ENCODE measurements at regions not wholly inside any gene's neighbourhood (a gene's known extent, or its start where the extent isn't known, plus 50 kb on each side); places are given as distances from the start of the nearest gene placed in this dataset.

GRCh38 chr6:14372734-14373489, 255.3 kb downstream of the CD83 start:
- no peaks in the 10 kb centered on the region for H3K36me3 ChIP-seq (ENCODE audit: insufficient read depth, low read length)
- no peak for TF ChIP-seq EZH2phosphoT487 (IDR thresholded peaks at IDR 0.05; ENCODE audit: borderline replicate concordance, low read depth, low read length)
- TF ChIP-seq CTCF (conservative IDR thresholded peaks at IDR 0.05; ENCODE audit: low read length), result no peak
- no peak overlapping the region for H3K27ac ChIP-seq (ENCODE audit: low read depth, low read length, poor library complexity, severe bottlenecking)
- no peaks in the 10 kb centered on the region for H4K20me1 ChIP-seq (ENCODE audit: insufficient read depth, low read length)
- intact Hi-C loops (cut with micrococcal nuclease; ENCODE audit: unreplicated experiment), result no loop called here
- no peak overlapping the region for H3K4me2 ChIP-seq (ENCODE audit: low read length)
- CTCF ChIA-PET (ENCODE audit: unreplicated experiment), result no interaction called here
- no peaks in the 10 kb centered on the region for H3K79me2 ChIP-seq (ENCODE audit: insufficient read depth, low read depth, low read length)
- H3K4me1 ChIP-seq (ENCODE audit: insufficient read depth, low read length, poor library complexity, severe bottlenecking), result peaks cover 19% of the 10 kb centered on the region
- H3K9me3 ChIP-seq (ENCODE audit: low read length), result no peaks in the 10 kb centered on the region
- POLR2A ChIA-PET, result interaction anchor here (0.6 kb wide), 1 partner anchor 186 kb away, joined by 3 read pairs; no protein-coding TSS in a partner anchor
- no peak overlapping the region for H3K4me3 ChIP-seq (ENCODE audit: low read depth, low read length, poor library complexity, severe bottlenecking)
- no peak overlapping the region for H2AFZ ChIP-seq (ENCODE audit: low read length)
- DNase-seq (ENCODE audit: low spot score), result no peak
- H3K9me2 ChIP-seq (ENCODE audit: insufficient read depth, low read length), result no peaks in the 10 kb centered on the region
- BruUV-seq (replicated peaks), result no TSS peak

- H3K36me3 ChIP-seq (ENCODE audit: insufficient read depth, low read length), result no peaks in the 10 kb centered on the region
- no peak overlapping the region for H2AFZ ChIP-seq (ENCODE audit: low read length)
- H3K4me3 ChIP-seq (ENCODE audit: low read depth, low read length, poor library complexity, severe bottlenecking), result no peak overlapping the region
- no peak overlapping the region for H3K27ac ChIP-seq (ENCODE audit: low read depth, low read length, poor library complexity, severe bottlenecking)
- ChIA-PET POLR2A (interaction anchor here (0.9 kb wide), 1 partner anchor 36 kb away, joined by 6 read pairs; no protein-coding TSS in a partner anchor), CTCF (ENCODE audit: unreplicated experiment) (no interaction called here)
- intact Hi-C loops (cut with micrococcal nuclease; ENCODE audit: unreplicated experiment), result no loop called here
- H3K9me3 ChIP-seq (ENCODE audit: low read length), result no peaks in the 10 kb centered on the region; the same call in 1 of the 2 replicates
- TF ChIP-seq CTCF (conservative IDR thresholded peaks at IDR 0.05; ENCODE audit: low read length) (no peak), EZH2phosphoT487 (IDR thresholded peaks at IDR 0.05; ENCODE audit: borderline replicate concordance, low read depth, low read length) (no peak)
- no peak overlapping the region for H3K4me2 ChIP-seq (ENCODE audit: low read length)
- H3K79me2 ChIP-seq (ENCODE audit: insufficient read depth, low read depth, low read length), result no peaks in the 10 kb centered on the region
- no peaks in the 10 kb centered on the region for H4K20me1 ChIP-seq (ENCODE audit: insufficient read depth, low read length)
- H3K9me2 ChIP-seq (ENCODE audit: insufficient read depth, low read length), result no peaks in the 10 kb centered on the region
- peaks cover 19% of the 10 kb centered on the region for H3K4me1 ChIP-seq (ENCODE audit: insufficient read depth, low read length, poor library complexity, severe bottlenecking)
- no TSS peak for BruUV-seq (replicated peaks)
- DNase-seq (ENCODE audit: low spot score), result no peak
Observed at GRCh38 chr6:14373648-14374437, 256.3 kb downstream of the CD83 start.
